Esophagus squamous epithelium (tissue), 4 donors: ENCODE measurements at regions not wholly inside any gene's neighbourhood (a gene's known extent, or its start where the extent isn't known, plus 50 kb on each side); places are given as distances from the start of the nearest gene placed in this dataset.

Source experiments
- small RNA-seq, 4 donors: library from RNA; depleted of rRNA; stranded (forward); fragments of <200 nt; gene quantifications; one replicate each; pipeline ENCODE3, GENCODE V24; 2016

Small RNA genes lying in the stretch of these regions (small RNA-seq; reads per million reads assigned to genes)
- gene RNU6-1124P (0 reads per million in 4 donors), gene RNU6-630P (0 reads per million in 4 donors), gene Z92545.1 (0 reads per million in 4 donors)
